Subcutaneous abdominal adipose tissue (tissue), 5 donors: ENCODE measurements at regions not wholly inside any gene's neighbourhood (a gene's known extent, or its start where the extent isn't known, plus 50 kb on each side); places are given as distances from the start of the nearest gene placed in this dataset.

Experiments
- H3K27ac ChIP-seq: one replicate; pipeline ENCODE4 v1.7.0; 2013; ENCODE audit warnings: low read depth, mild to moderate bottlenecking, inconsistent platforms, low read length, moderate library complexity
- H3K27me3 ChIP-seq, 5 donors: one replicate each; pipeline ENCODE4 v1.7.0; 2013; ENCODE audit warnings: low read length in 5 of 5, inconsistent platforms in 1 of 5; ENCODE audit not compliant: control insufficient read depth in 5 of 5, insufficient read depth in 4 of 5
- H3K36me3 ChIP-seq, 5 donors: one replicate each; pipeline ENCODE4 v1.7.0; 2013; ENCODE audit warnings: low read length in 5 of 5; ENCODE audit not compliant: control insufficient read depth in 5 of 5, insufficient read depth in 5 of 5
- H3K4me1 ChIP-seq, 5 donors: one replicate each; pipeline ENCODE4 v1.7.0; 2013; ENCODE audit warnings: low read length in 5 of 5, mild to moderate bottlenecking in 3 of 5, moderate library complexity in 1 of 5; ENCODE audit not compliant: control insufficient read depth in 5 of 5, insufficient read depth in 5 of 5
- H3K4me3 ChIP-seq, 5 donors: one replicate each; pipeline ENCODE4 v1.7.0; 2013; ENCODE audit warnings: low read length in 5 of 5, low read depth in 1 of 5
- H3K9ac ChIP-seq, 5 donors: one replicate each; pipeline ENCODE4 v1.7.0; 2013; ENCODE audit warnings: low read length in 5 of 5, mild to moderate bottlenecking in 4 of 5, moderate library complexity in 3 of 5
- H3K9me3 ChIP-seq, 5 donors: one replicate each; pipeline ENCODE4 v1.7.0; 2013; ENCODE audit warnings: low read length in 5 of 5; ENCODE audit not compliant: control insufficient read depth in 5 of 5
- donor health status: healthy.
- donor health status: healthy.
- donor health status: healthy.
- donor health status: healthy.
- donor health status: healthy.

- H3K4me3 ChIP-seq, result no peak overlapping the region
- H3K4me1 ChIP-seq, result no peaks in the 10 kb centered on the region
- H3K27me3 ChIP-seq, result no peaks in the 10 kb centered on the region
- H3K27ac ChIP-seq, result no peak overlapping the region
- peaks cover 0 to 12% (median 4%) of the 10 kb centered on the region in 5 donors for H3K9me3 ChIP-seq
- no peak overlapping the region for H3K9ac ChIP-seq
- no peaks in the 10 kb centered on the region for H3K36me3 ChIP-seq
Measured at GRCh38 chr5:42930934-42931333, 109.2 kb downstream of the ANXA2R start.

GRCh38 chr5:42929871-42930270, 110.2 kb downstream of the ANXA2R start:
- no peak overlapping the region for H3K4me3 ChIP-seq
- H3K4me1 ChIP-seq, result no peaks in the 10 kb centered on the region
- H3K27me3 ChIP-seq, result peaks cover 0 to 2% (median 0%) of the 10 kb centered on the region in 5 donors
- peaks cover 0 to 12% (median 4%) of the 10 kb centered on the region in 5 donors for H3K9me3 ChIP-seq
- no peaks in the 10 kb centered on the region for H3K36me3 ChIP-seq
- H3K27ac ChIP-seq, result no peak overlapping the region
- H3K9ac ChIP-seq, result no peak overlapping the region

- Histone ChIP-seq H3K27me3 (peaks cover 0 to 8% (median 0%) of the 10 kb centered on the region in 5 donors), H3K4me3 (no peak overlapping the region), H3K4me1 (peaks cover 0 to 2% (median 0%) of the 10 kb centered on the region in 5 donors), H3K9ac (no peak overlapping the region), H3K36me3 (no peaks in the 10 kb centered on the region), H3K9me3 (peaks cover 0 to 12% (median 4%) of the 10 kb centered on the region in 5 donors), H3K27ac (no peak overlapping the region)
Measured at GRCh38 chr5:42927730-42928129, 112.4 kb downstream of the ANXA2R start.

GRCh38 chr5:42924686-42925085, 113.0 kb upstream of the SELENOP start:
- no peak overlapping the region for H3K9ac ChIP-seq
- H3K4me1 ChIP-seq, result peaks cover 0 to 2% (median 0%) of the 10 kb centered on the region in 5 donors
- no peak overlapping the region for H3K4me3 ChIP-seq
- no peaks in the 10 kb centered on the region for H3K9me3 ChIP-seq
- peaks cover 0 to 8% (median 0%) of the 10 kb centered on the region in 5 donors for H3K27me3 ChIP-seq
- H3K36me3 ChIP-seq, result no peaks in the 10 kb centered on the region
- H3K27ac ChIP-seq, result no peak overlapping the region

- peaks cover 0 to 8% (median 0%) of the 10 kb centered on the region in 5 donors for H3K27me3 ChIP-seq
- H3K9me3 ChIP-seq, result no peaks in the 10 kb centered on the region
- no peaks in the 10 kb centered on the region for H3K36me3 ChIP-seq
- H3K4me1 ChIP-seq, result peaks cover 0 to 2% (median 0%) of the 10 kb centered on the region in 5 donors
- H3K9ac ChIP-seq, result no peak overlapping the region
- H3K4me3 ChIP-seq, result no peak overlapping the region
- H3K27ac ChIP-seq, result no peak overlapping the region
Measured at GRCh38 chr5:42924226-42924625, 112.5 kb upstream of the SELENOP start.

GRCh38 chr5:42923710-42924109, 112.0 kb upstream of the SELENOP start:
- Histone ChIP-seq H3K36me3 (no peaks in the 10 kb centered on the region), H3K4me3 (peak overlapping the region in 1 of 5 donors; percentile 16), H3K9ac (no peak overlapping the region), H3K9me3 (no peaks in the 10 kb centered on the region), H3K27me3 (peaks cover 0 to 8% (median 0%) of the 10 kb centered on the region in 5 donors), H3K4me1 (peaks cover 0 to 2% (median 0%) of the 10 kb centered on the region in 5 donors), H3K27ac (no peak overlapping the region)

- peaks cover 0 to 2% (median 0%) of the 10 kb centered on the region in 5 donors for H3K4me1 ChIP-seq
- no peaks in the 10 kb centered on the region for H3K36me3 ChIP-seq
- H3K27ac ChIP-seq, result no peak overlapping the region
- H3K9ac ChIP-seq, result no peak overlapping the region
- no peak overlapping the region for H3K4me3 ChIP-seq
- H3K27me3 ChIP-seq, result peaks cover 0 to 5% (median 0%) of the 10 kb centered on the region in 5 donors
- no peaks in the 10 kb centered on the region for H3K9me3 ChIP-seq
Measured at GRCh38 chr5:42919600-42919999, 107.9 kb upstream of the SELENOP start.

- H3K27ac ChIP-seq, result no peak overlapping the region
- H3K9ac ChIP-seq, result no peak overlapping the region
- no peaks in the 10 kb centered on the region for H3K36me3 ChIP-seq
- no peaks in the 10 kb centered on the region for H3K27me3 ChIP-seq
- no peaks in the 10 kb centered on the region for H3K4me1 ChIP-seq
- no peaks in the 10 kb centered on the region for H3K9me3 ChIP-seq
- H3K4me3 ChIP-seq, result no peak overlapping the region
Measured at GRCh38 chr5:42915306-42915866, 103.7 kb upstream of the SELENOP start.

GRCh38 chr5:42912184-42912798, 100.6 kb upstream of the SELENOP start:
- Histone ChIP-seq H3K36me3 (no peaks in the 10 kb centered on the region), H3K4me3 (no peak overlapping the region), H3K27me3 (no peaks in the 10 kb centered on the region), H3K9me3 (no peaks in the 10 kb centered on the region), H3K27ac (no peak overlapping the region), H3K9ac (no peak overlapping the region), H3K4me1 (peaks cover 3 to 11% (median 6%) of the 10 kb centered on the region in 5 donors)
